Gastroesophageal sphincter (tissue), 4 donors: ENCODE measurements at regions not wholly inside any gene's neighbourhood (a gene's known extent, or its start where the extent isn't known, plus 50 kb on each side); places are given as distances from the start of the nearest gene placed in this dataset.

Experiments used
- ATAC-seq: fragments of 150-250 bp; one replicate; pipeline ENCODE4 v1.9.1; 2016; ENCODE audit warnings: mild to moderate bottlenecking, moderate library complexity
- H3K27ac ChIP-seq, 4 donors: fragments of 200-600 bp; sonication (generic) in 3 of 4; 1 replicate in 3 of 4; 2 replicates in 1 of 4; pipeline ENCODE4 v1.5.1; 2016 to 2019
- H3K27me3 ChIP-seq: fragments of 200-600 bp; sonication (generic); one replicate; pipeline ENCODE4 v1.5.1; 2019
- H3K36me3 ChIP-seq, 2 donors: fragments of 200-600 bp; sonication (generic); one replicate each; pipeline ENCODE4 v1.5.1; 2019; ENCODE audit warnings: control low read depth in 1 of 2
- H3K4me1 ChIP-seq, 3 donors: fragments of 200-600 bp; sonication (generic); 1 replicate in 2 of 3; 2 replicates in 1 of 3; pipeline ENCODE4 v1.5.1; 2016 to 2019; ENCODE audit warnings: control low read depth in 2 of 3
- H3K4me3 ChIP-seq, 2 donors: fragments of 200-600 bp; sonication (generic); one replicate each; pipeline ENCODE4 v1.5.1; 2019; ENCODE audit warnings: mild to moderate bottlenecking in 1 of 2, moderate library complexity in 1 of 2
- H3K9me3 ChIP-seq, 3 donors: fragments of 200-600 bp; sonication (generic); one replicate each; pipeline ENCODE4 v1.5.1; 2017 to 2019; ENCODE audit warnings: control low read depth in 2 of 3
- CTCF ChIP-seq, 4 experiments: fragments of 200-600 bp in 2 of 4; fragments of 450-650 bp in 2 of 4; sonication (generic) in 1 of 4; IDR thresholded peaks; one replicate each; pipeline ENCODE4 v1.5.1; 2017 to 2019; ENCODE audit warnings: antibody characterized with exemption in 4 of 4, mild to moderate bottlenecking in 2 of 4, moderate library complexity in 2 of 4
- EP300 ChIP-seq: sonication (generic); formaldehyde crosslinking; IDR thresholded peaks from one replicate; pipeline ENCODE4 v1.6.1; 2017; ENCODE audit warnings: antibody characterized with exemption, mild to moderate bottlenecking
- POLR2A ChIP-seq, 2 donors: fragments of 450-650 bp; IDR thresholded peaks; one replicate each; pipeline ENCODE4 v1.6.1; 2017; ENCODE audit warnings: antibody characterized with exemption in 2 of 2, mild to moderate bottlenecking in 2 of 2, moderate library complexity in 1 of 2
- POLR2AphosphoS5 ChIP-seq: sonication (generic); formaldehyde crosslinking; IDR thresholded peaks from one replicate; pipeline ENCODE4 v1.6.1; 2017; ENCODE audit warnings: antibody characterized with exemption
- WGBS, 2 donors: methylation state at CpG; one replicate each; pipeline ENCODE4 v1.1.5; 2018; ENCODE audit warnings: low coverage in 1 of 2; 5-methylcytosine and 5-hydroxymethylcytosine counted together

- Histone ChIP-seq H3K9me3 (no peaks in the 10 kb centered on the region), H3K4me1 (no peaks in the 10 kb centered on the region), H3K27me3 (no peaks in the 10 kb centered on the region), H3K36me3 (no peaks in the 10 kb centered on the region), H3K27ac (no peak overlapping the region), H3K4me3 (no peak overlapping the region)
- WGBS, 2 donors = no CpG with 5 or more reads among the region's 3 CpGs
- no peak for ATAC-seq
- TF ChIP-seq POLR2AphosphoS5 (no peak), POLR2A (IDR thresholded peaks at IDR 0.05) (no peak), CTCF (IDR thresholded peaks at IDR 0.05) (no peak), EP300 (no peak)
These were observed 114.3 kb downstream of the VSIG4 start for GRCh38 chrX:65925592-65925991.

- ATAC-seq = no peak
- no peaks in the 10 kb centered on the region for H3K9me3 ChIP-seq
These were observed 114.9 kb downstream of the VSIG4 start for GRCh38 chrX:65925005-65925404.

GRCh38 chrX:65921363-65921762 lies 118.5 kb downstream of the VSIG4 start:
- Histone ChIP-seq H3K27me3 (no peaks in the 10 kb centered on the region), H3K4me1 (no peaks in the 10 kb centered on the region), H3K4me3 (no peak overlapping the region), H3K9me3 (no peaks in the 10 kb centered on the region), H3K27ac (no peak overlapping the region), H3K36me3 (no peaks in the 10 kb centered on the region)
- 44 to 54% methylated on average over 2 of the region's 2 CpGs for WGBS, 2 donors
- ATAC-seq = no peak
- TF ChIP-seq CTCF (IDR thresholded peaks at IDR 0.05) (no peak), EP300 (no peak), POLR2A (IDR thresholded peaks at IDR 0.05) (no peak), POLR2AphosphoS5 (no peak)

More at GRCh38 chrX:65925005-65925404, 114.9 kb downstream of the VSIG4 start:
- H3K36me3 ChIP-seq = no peaks in the 10 kb centered on the region
- no peaks in the 10 kb centered on the region for H3K4me1 ChIP-seq
- WGBS, 2 donors = no CpG with 5 or more reads among the region's 3 CpGs
- H3K27ac ChIP-seq = no peak overlapping the region
- TF ChIP-seq POLR2A (IDR thresholded peaks at IDR 0.05) (no peak), EP300 (no peak), CTCF (IDR thresholded peaks at IDR 0.05) (no peak), POLR2AphosphoS5 (no peak)
- H3K4me3 ChIP-seq = no peak overlapping the region
- no peaks in the 10 kb centered on the region for H3K27me3 ChIP-seq

- TF ChIP-seq POLR2A (IDR thresholded peaks at IDR 0.05) (no peak), CTCF (IDR thresholded peaks at IDR 0.05) (no peak), EP300 (no peak), POLR2AphosphoS5 (no peak)
- H3K36me3 ChIP-seq = no peaks in the 10 kb centered on the region
- H3K9me3 ChIP-seq = no peaks in the 10 kb centered on the region
- no peaks in the 10 kb centered on the region for H3K4me1 ChIP-seq
- no peak overlapping the region for H3K4me3 ChIP-seq
- no peak overlapping the region for H3K27ac ChIP-seq
- H3K27me3 ChIP-seq = no peaks in the 10 kb centered on the region
- WGBS, 2 donors = 40% methylated on average over 1 of the region's 1 CpG; no CpG with 5 or more reads in 1 of the 2 donors
- ATAC-seq = no peak
These were observed 119.3 kb downstream of the VSIG4 start for GRCh38 chrX:65920620-65921019.

- WGBS, 2 donors = 68 to 86% methylated on average over 3 of the region's 3 CpGs
- Histone ChIP-seq H3K9me3 (no peaks in the 10 kb centered on the region), H3K36me3 (no peaks in the 10 kb centered on the region), H3K4me1 (no peaks in the 10 kb centered on the region), H3K4me3 (no peak overlapping the region), H3K27me3 (no peaks in the 10 kb centered on the region), H3K27ac (no peak overlapping the region)
- no peak for ATAC-seq
- no peak for TF ChIP-seq POLR2A (IDR thresholded peaks at IDR 0.05)
- TF ChIP-seq EP300 = no peak
- TF ChIP-seq POLR2AphosphoS5 = no peak
- no peak for TF ChIP-seq CTCF (IDR thresholded peaks at IDR 0.05)
These were observed 129.0 kb downstream of the VSIG4 start for GRCh38 chrX:65910899-65911298.
